GM11168 (cell line): ENCODE measurements at regions not wholly inside any gene's neighbourhood (a gene's known extent, or its start where the extent isn't known, plus 50 kb on each side); places are given as distances from the start of the nearest gene placed in this dataset.

Source experiments
- in situ Hi-C: fragments of 300-500 bp; cut with MboI; formaldehyde crosslinking; loops from one replicate; pipeline ENCODE4 v1.12.0; 2022; ENCODE audit warnings: low sequenced_read_pairs; ENCODE audit not compliant: unreplicated experiment

DNA sequence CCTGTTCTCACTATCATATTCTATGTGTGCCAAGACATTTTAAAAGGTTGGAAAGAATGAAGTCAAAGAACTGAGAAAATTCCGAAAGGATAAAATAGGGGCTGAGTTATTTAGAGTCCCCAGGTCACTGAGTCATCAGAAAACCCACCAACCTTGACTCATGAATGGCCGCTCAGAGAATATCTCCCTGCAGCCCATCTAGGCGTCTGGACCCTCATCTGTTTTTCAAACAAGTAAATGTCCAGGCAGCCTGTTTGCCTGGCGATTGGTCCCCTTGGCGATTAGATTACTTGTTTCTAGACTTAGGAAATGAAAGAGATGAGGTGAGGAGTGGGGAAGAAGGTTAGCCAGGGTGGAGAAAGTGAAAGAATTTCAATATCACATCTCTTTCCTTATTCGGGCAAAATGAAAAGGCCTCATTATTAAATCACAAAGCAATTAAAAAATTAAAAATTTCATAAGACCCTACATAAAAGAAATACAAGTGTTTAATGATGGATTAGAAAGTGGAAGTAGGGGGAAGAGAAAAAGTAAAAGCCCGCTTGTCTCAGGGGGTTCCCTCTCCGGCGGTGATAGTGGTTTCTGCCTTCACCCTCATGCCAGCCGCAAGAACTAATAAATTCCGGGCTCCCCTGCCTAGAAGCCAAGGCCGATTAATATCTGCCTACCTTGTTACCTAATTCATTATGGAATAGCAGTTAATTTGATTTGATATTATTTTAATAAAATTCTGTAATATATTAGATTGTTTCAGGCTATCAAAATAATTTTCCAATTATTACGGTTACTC lies 415.9 kb downstream of the BCL11B start:
- in situ Hi-C loops: no loop called here

DNA sequence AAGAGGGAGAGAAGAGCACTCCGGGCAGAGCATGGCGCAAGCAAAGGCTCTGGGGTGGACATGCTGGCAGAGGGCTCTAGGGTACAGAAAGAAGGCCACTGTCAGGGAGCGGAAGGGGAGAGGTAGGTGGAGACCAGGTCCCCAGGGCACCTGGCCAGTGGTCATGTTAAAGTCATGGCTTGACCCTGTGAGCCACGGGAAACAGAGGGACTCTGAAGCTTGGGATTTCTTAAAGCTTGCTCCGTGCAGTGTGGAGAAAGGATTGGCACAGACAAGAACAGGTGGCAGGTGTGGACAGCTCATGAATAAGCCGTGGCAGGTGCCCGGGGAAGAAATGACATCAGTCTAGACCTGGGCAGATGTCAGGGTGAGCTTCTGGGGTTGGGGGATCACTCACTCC lies 413.8 kb downstream of the BCL11B start:
- in situ Hi-C loops: no loop called here

DNA sequence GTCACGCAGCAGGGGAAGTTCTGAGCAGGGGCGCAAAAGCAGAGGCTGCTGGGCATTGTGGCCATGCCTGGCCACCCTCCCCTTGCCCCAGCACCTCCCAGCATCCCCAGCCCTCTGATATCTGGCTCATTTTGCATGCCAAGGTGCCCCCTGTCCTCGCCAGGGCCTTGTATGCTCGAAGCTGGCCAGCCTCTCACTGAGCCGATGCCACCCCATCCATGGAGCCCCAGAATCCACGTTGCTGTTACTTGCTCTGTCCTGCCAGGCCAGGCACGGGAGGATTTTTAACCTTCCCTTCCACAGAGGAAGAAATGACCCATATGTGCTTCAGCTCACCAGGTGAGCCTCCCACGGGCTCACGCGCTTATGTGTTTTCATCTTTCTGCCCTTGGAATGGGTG lies 413.4 kb downstream of the BCL11B start:
- in situ Hi-C loops: no loop called here

DNA sequence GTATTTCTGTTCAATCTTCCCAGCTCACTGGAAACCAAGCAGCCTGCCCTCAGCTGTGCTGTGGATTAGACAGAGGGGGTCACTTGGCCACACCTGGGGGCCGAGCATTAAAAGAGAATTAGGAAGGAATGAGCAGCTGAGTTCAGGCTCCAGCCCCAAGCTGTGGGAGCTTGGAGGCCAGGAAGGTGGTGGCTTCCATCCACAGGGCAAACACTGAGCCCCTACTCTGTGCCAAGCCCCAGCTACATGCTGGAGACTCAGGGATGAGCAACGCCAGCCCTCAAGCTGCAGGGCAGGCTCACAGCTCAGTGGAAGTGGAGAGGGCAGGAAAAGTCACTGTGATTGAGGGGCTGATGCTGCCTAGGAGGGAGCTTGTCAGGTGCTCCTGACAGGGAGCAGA lies 412.7 kb downstream of the BCL11B start:
- in situ Hi-C loops: no loop called here

DNA sequence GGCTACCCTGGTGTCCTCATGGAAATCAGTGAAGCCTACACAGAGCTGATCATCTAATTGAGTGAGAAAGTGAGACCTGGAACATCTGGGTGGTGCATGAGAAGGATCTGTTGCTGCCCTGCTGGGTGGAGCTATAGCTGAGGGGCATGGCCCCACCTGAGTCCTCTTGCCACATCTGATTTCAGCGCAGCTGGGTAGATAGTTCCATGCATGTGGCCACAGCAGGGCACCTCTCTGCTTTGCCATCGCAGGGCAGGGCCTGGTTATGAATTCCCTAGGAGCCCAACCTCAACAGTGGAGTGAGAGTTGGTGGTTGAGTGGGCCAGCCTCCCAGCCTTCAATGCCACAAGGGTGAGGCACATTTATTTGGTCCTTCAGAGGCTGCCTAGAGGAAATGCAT lies 407.8 kb downstream of the BCL11B start:
- in situ Hi-C loops: no loop called here

DNA sequence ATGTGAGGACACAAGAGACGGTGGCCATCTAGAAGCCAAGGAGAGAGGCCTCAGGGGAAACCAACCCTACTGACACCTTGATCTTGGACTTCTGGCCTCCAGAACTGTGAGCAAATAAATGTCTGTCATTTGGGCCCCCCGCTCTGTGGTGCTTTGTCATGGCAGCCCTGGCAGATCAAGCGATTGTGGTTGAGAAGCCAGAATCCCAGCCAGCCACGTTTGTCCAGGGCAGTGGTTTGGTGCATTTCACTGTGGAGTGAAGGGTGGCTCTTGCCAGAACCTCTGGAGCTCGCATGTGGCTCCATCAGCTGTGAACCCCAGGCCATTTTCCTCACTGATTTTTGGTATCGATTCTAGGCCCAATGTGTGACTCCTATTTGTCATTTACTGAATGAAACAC lies 404.9 kb downstream of the BCL11B start:
- in situ Hi-C loops: no loop called here

DNA sequence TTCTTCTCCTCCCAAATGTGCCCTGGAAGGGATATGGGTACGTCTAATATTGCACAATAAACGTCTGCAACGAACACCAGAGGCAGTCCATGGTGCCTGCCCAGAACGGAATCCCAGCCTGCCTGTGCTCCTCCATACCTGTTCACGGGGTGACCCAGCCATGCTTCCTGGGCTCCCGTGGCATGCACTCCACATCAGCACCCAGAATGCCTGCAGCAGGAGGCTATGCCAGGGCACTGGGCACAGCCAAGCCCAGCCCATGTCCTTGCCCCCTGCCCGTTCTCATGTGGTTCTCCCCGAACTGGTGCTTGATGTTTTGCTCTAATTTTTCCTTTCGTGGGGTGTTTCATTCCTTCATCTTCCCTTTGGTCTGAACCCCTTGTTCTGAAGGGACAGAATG lies 404.3 kb downstream of the BCL11B start:
- in situ Hi-C loops: no loop called here

DNA sequence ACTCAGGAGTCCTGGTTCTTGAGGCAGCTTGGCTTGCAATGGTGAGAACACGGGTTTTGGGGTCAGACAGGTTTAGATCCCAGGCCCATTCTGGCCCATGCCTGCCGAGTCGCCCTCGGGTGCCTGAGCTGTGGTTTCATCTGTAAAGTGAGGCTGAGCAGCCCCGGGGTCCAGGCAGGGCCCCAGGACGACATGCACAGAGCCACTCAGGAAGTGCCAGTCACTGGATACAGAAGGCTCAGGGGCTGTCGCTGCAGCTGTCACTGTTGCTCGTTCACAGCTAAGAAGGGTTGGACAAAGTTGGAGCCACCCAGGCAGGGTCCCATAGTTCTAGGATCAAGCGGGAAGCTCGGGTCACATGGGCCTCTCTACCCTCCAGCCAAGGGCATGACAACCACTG lies 403.1 kb downstream of the BCL11B start:
- in situ Hi-C loops: no loop called here

DNA sequence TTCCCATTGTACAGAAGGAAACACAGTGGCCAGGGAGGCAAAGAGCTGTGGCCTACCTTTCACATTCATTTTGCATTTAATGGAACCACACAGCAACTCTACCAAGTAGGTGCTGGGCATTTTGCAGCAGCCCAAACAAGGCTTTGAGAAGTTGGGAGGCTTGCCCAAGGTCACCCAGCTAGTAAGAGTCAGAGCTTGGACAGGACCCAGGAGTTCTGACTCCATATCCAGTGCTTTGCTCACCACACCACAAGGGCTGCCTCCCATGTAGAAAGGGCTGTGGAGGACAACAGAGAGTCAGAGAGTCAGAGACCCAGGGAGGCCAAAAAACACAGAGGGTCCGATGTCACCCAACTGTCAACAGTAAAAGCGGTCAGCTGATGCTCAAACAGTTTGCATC lies 400.2 kb downstream of the BCL11B start:
- in situ Hi-C loops: no loop called here

DNA sequence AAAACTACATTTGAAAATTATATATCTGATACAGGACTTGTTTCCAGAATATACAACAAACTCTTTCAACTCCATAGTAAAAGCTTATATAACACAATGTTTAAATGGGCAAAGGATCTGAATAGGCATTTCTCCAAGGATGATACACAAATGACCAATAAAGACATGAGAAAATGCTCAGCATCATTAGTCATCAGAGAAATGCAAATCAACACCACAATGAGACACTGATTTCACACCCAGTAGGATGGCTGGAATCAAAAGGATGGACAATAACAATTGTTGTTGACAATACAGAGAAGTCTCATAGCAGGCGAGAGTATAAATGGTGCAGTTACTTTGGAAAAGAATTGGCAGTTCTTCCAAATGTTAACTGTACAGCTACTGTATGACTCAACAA lies 394.9 kb downstream of the BCL11B start:
- in situ Hi-C loops: no loop called here

DNA sequence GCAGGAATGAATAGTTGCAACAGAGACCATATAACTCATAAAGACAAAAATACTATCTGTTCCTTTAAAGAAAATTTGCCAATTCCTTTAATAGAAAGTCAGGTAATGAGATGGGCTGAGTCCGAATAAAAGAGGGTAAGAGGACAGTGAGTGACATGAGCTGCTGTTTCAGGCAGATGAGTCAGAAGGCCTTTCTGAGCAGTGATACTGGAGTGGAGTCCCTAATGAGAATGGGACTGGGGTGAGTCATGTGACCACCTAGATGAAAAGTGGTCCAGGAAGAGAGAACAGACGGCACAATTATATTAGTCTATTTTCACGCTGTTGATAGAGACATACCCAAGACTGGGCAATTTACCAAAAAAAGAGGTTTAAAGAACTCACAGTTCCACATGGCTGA lies 393.7 kb downstream of the BCL11B start:
- in situ Hi-C loops: no loop called here

DNA sequence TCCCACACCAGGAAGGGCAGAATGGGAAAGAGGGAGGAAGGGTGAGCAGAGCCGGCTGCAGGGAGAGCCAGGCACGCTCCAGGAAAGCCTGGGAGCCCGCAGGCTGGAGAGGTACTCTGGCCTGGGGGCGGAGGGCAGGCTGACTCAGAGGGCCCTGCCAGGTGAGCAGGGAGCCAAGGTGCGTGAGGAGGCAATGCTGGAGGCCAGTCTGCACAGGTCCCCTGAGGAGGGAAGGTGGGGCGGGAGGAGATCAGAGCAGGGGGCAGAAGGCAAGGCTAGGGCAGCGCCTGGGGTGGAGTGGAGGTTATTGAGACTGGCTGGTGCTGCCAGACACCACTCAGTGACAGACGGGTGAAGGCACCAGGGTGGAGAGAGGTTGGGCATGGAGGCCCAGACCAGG lies 385.0 kb downstream of the BCL11B start:
- in situ Hi-C loops: no loop called here

DNA sequence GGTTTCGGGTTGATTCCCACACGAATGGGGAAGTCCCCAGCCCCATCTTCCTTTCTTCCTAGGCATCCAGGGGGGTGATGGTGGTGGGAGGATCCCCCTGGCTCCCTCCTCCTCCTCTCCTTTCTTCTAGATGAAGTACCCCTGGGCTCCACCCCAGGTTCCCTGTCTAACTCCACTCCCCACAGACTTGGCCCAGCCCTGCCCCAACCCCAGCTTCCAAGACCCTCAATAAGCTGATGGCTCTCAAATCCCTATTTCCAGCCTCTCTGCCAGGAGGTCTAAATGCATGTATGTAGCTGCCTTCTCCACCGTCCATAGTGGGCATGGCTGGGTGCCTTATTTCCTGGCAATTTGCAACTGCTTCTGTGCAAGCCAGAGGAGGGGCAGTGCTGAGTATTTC lies 383.7 kb downstream of the BCL11B start:
- in situ Hi-C loops: no loop called here

DNA sequence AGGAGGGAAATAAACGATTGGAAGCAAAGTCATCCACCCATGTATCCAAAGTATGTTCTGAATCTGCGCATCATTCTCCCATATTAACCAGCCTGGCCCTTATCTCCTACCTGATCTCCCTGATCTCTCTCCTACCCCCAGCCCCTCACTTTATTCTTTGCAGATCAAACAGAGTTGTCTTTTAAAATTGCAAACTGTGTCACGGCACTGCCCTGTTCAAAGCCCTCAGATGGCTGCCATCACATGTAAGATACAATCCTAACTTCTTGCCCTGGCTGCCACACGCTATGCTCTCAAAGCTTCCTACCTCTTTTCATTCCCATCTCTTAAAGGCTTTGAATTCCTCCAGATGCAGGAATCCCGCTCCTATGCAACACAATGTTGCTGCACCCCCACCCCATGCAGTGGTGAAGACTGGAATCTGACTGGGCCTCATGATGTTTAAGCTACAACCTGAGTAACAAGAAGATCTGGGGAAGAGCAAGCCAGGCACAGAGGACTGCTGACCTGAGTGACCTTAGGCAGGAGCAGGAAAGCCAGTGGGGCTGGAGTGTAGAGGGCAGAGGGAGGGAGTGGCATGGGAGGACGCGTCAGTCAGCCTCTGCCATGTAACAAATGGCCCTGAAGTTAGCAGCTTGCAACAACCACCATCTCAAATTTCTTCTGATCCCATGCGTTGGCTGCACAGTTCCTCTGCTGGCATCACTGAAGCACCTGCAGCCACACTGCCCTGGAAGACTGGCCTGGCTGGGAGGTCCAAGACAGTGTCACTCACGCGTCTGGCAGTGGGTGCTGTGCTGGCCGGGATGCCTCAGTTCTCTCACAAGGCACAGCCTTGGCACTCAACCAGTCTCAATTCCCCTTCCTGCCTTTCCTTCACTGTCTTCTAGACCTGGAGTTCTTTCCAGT lies 382.8 kb downstream of the BCL11B start:
- in situ Hi-C loops: no loop called here

DNA sequence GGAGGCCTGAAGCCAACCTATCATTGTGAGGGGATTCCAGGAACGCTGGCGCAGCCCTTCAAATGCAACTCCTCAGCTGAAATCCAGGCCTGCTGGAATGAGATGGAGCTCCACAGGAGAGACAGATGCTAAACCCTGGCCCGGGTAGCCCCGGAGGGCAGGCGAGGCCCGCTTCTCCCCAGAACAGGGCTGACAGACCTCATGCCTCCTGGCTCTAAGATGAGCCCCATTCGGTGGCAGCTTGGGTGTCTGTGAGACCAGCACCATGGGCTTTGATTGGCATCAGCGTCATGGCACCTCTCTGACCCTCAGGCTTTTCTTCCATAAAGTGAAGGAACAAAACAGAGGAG lies 382.2 kb downstream of the BCL11B start:
- in situ Hi-C loops: no loop called here

DNA sequence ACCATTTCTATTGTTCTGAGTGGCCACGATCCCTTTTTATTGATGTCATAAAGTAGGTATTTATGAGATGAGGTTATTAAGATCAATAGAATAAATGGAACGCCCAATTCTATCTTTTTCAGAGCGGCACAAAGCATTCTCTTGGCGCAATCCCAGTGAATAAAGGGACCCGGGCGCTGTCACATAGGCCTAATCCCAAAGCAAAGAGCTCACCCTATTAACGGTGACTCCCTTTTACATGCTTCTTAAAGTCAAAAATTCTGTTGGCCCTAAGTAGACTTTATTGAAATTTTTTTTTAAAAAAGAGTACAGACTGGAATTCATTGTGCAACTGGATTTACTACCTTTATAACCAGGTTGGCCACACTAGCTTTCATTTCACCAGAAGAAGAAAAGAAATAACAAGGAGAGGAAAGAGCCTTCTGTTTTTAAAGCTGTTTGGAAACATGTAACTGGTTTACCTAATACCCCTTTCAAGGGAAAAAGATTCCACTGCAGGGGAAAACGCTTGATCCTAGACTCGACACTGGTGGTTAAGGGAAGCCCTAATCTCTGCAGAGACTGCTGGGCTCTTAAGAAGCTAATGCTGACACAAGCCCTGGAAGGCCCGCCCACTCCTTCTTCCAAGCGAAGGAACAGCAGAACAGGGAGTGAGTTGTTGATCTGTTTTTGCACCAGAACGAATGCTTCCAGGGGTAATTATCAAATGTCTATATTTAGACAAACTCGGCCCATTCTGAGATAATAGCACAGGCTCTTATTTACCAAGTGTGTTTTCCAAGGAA lies 381.2 kb downstream of the BCL11B start:
- in situ Hi-C loops: no loop called here

DNA sequence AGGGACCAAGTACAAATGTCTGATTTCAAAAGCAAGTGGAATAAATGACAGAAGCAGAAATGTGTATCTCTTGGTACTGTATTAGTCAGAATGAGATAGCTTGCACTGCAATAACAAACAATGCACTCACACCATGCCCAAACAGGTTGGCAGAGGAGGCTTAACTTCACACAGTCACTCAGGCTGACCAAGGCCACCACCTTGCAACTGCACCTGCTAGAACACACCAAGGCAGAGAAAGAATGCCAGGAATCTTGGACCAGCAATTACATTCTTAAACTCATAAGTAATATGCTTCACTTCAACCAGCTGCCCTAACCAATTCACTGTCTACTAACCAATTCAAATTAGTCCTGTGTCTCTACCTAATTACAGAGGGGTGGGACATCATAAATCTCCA lies 378.3 kb downstream of the BCL11B start:
- in situ Hi-C loops: no loop called here

DNA sequence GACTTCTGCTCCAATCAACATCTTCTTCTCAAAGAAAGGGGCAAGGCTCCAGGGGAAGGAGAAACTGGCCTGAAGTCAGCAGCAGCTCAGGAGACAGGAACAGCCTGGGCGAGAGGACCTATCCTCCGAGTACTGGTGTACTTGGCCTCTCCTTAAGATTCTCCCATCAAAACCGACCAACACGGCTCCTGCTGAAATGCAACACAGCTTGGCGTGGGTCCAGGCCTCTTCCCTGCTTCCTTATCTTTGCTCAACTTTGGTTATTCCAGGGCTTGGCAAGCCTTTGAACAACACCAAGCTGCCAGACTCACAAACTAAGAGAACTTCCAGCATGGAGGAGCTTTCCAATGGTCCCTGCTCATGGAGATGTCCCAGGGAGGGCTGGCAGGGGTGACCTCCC lies 377.4 kb downstream of the BCL11B start:
- in situ Hi-C loops: no loop called here

DNA sequence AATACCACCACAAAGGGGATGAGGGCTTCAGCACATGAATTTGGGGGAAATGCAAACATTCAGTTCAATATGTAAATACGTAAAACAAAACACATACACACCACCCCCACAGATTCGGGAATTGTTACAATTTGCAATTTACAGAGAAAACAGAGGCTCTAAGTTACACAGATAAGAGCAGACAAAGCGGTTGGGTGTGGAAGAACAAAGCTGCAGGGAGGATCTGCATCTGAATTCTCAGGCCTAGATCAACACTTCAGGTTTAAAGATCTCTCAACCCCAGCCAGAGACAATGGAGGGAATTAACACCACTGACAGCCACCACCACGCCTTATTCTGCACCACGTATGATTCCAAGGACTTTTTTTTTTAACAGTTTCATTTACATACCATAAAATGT lies 375.5 kb downstream of the BCL11B start:
- in situ Hi-C loops: no loop called here

DNA sequence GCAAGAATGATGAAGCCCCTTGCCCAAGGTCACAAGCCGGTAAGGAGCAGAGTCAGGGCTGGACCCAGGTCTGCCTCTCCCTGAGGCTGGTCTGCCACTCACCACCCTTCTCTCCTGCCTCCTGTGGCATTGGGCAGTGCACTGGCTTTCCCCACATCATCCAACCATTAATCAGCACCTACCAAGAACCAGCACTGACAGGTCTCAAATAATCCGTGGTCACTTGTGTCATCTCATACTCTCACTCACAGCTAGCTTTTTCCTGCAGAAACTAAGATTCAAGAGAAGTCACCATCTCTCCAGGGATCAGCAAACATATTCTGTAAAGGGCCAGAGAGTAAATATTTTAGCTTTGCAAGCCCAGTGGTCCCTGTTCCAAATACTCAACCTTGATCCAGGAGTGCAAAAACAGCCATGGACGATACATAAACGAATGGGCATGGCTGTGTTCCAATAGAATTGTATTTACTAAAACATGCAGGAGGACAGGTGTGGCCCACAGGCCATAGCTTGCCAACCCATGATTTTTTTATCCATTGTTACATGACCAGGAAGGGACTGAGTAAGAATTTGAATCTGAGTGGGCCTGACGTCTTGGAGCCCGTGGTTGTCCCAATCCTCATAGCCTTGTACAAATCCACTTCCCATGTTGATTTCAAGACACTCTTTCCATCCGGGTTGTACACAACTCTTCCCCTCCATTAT lies 374.2 kb downstream of the BCL11B start:
- in situ Hi-C loops: no loop called here
